ENCODE measurements at regions not wholly inside any gene's neighbourhood (a gene's known extent, or its start where the extent isn't known, plus 50 kb on each side); places are given as distances from the start of the nearest gene placed in this dataset.

GRCh38 chr4:175871774-175872405 lies 59.8 kb upstream of the GPM6A start:
- no peak for DNase-seq (ENCODE audit: low read depth in 2 of 2)

- no peak for DNase-seq (ENCODE audit: low read depth in 2 of 2)
These were observed 61.6 kb upstream of the GPM6A start for GRCh38 chr4:175873707-175874106.

GRCh38 chr4:175874306-175874705 lies 62.2 kb upstream of the GPM6A start:
- no peak for DNase-seq (ENCODE audit: low read depth in 2 of 2)

DNA sequence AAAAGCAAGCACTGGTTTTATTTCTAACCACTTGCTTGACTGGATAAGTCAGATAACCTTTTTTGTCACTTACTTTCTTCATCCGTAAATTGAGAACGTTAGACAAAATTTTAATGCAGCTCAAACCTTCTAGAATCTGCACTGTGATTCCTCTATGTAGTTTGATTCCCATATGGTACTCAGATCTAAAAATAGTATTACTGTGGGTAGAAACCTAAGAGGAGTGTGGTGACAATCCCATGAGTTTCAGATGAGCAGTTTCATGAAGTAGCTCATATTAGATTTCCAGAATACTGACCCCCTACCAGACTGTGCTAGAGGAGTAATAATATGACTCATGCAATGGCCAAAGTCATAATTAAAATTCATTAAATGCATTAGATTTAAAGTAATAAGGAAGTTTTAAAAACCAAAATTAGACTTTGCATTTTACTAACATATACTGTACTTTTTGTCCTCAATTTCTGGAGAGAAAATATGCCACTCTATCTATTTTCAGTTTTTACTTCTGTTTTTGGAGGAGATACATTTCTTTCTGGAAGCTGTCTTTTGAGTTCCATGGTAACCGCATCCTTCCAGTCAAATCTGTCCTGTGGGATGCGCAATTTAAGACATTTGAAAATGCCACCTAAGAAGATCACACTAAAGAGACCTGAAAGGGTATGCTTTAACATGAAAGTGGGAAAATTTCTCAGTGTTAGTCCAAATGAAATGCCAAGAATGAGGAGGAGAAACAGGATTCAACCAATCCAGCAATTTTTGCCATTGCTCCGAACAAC lies 64.1 kb upstream of the GPM6A start:
- DNase-seq (ENCODE audit: low read depth in 2 of 2) = no peak

DNA sequence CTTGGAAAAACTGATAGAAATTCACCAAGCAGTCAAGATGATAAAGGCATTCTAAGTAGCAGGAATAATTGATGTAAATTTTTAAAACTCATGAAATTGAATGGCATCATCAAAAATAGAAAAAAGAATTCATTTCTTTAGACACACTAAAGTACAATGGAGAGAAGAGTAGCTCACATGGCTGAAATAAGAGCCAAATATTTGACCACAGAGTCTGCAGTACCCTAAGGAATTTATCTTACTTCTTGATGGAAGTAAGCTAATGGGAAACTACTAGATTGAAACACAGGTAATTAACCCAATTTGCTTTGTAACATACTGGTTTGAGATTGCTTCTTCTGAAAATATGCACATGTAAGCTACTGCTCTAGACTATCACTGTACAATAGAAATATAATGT lies 70.8 kb upstream of the GPM6A start:
- DNase-seq (ENCODE audit: low read depth in 2 of 2) = no peak

GRCh38 chr4:175884048-175884447 lies 72.0 kb upstream of the GPM6A start:
- DNase-seq (ENCODE audit: low read depth in 2 of 2) = no peak

GRCh38 chr4:175891231-175891630 lies 79.2 kb upstream of the GPM6A start:
- no peak for DNase-seq (ENCODE audit: low read depth in 2 of 2)

DNA sequence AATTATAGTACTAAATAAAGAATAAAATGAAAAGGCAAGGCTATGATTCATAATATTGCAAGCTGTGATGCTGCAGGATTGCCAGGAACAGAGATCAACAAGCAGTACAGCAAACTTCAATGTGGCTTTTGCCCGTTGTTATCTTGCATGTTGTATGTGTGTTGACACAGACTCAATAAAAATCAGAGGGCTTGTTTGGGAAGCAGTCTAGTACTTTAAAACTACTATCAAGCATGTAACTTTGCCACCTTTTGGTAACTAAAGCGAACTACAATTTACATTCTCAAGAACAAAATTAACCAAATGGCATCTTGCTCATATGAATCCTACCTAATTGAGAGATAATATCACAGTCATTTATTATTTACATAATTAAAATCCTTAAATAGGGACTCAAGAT lies 79.8 kb upstream of the GPM6A start:
- no peak for DNase-seq (ENCODE audit: low read depth in 2 of 2)

- no peak for DNase-seq (ENCODE audit: low read depth in 2 of 2)
These were observed 93.9 kb upstream of the GPM6A start for GRCh38 chr4:175905925-175906324.

DNA sequence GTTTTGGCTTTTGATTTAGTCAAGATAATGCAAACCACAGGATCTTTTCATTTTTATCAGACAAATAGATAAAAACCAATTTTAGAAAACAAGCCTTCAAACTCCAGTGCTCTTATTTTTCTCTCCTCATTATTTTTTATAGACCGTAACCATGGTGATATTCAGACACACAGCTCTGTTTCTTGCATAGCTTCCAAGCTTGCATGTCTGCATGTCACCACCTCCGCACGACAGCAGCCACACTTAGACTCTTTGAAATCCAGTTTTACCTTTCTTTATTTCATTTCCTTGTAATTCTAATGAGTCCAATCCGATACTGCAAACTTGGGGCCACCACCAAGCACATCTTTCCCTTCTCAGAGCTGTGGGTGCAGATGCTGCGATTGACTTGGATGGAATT lies 94.3 kb upstream of the GPM6A start:
- DNase-seq (ENCODE audit: low read depth in 2 of 2) = no peak

GRCh38 chr4:175910700-175911099 lies 98.6 kb upstream of the GPM6A start:
- DNase-seq (ENCODE audit: low read depth in 2 of 2) = no peak

GRCh38 chr4:175916626-175917351 lies 104.7 kb upstream of the GPM6A start:
- DNase-seq (ENCODE audit: low read depth in 2 of 2) = no peak

GRCh38 chr4:175927121-175927520 lies 115.1 kb upstream of the GPM6A start:
- no peak for DNase-seq (ENCODE audit: low read depth in 2 of 2)

DNA sequence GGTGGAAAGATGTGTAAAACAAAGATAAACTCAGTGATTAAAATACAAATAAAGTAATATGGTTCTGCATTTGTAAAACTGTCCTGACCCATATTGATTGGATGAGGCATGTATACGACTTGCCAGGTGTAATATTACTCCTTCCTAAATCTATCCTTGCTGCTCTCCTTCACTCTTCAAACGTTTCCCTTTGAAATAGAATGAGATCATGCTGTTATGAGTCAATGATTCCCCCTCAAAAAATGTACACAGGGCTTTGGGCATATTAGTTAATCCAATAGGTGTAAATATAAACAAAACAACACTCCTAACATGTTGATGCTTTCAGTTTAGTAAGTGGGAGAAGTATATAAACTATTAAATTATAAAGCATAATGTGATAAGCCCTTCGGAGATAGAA lies 117.4 kb upstream of the GPM6A start:
- DNase-seq (ENCODE audit: low read depth in 2 of 2) = no peak

DNA sequence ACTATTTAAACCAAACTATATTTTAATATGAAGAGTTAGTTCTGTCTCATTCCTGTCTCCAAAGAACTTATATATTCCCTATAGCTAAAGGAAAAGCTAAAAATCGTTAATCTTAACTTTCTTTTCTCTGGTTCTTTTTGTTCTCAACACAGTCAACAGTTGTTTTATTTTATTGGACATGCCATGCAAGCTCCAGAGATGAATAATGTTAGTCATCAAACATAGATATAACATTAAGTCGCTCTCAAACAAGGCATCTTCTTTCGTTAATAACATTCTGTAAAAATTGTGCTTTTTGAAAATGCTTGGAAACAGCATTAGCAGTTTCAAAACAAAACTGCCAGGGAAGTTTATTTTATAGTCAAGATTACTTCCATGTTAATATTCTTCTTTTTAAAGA lies 117.9 kb upstream of the GPM6A start:
- no peak for DNase-seq (ENCODE audit: low read depth in 2 of 2)

- DNase-seq (ENCODE audit: low read depth in 2 of 2) = no peak
These were observed 118.4 kb upstream of the GPM6A start for GRCh38 chr4:175930471-175930870.

- no peak for DNase-seq (ENCODE audit: low read depth in 2 of 2)
These were observed 120.1 kb upstream of the GPM6A start for GRCh38 chr4:175932116-175932515.

- no peak for DNase-seq (ENCODE audit: low read depth in 2 of 2)
These were observed 122.4 kb upstream of the GPM6A start for GRCh38 chr4:175934506-175934905.

DNA sequence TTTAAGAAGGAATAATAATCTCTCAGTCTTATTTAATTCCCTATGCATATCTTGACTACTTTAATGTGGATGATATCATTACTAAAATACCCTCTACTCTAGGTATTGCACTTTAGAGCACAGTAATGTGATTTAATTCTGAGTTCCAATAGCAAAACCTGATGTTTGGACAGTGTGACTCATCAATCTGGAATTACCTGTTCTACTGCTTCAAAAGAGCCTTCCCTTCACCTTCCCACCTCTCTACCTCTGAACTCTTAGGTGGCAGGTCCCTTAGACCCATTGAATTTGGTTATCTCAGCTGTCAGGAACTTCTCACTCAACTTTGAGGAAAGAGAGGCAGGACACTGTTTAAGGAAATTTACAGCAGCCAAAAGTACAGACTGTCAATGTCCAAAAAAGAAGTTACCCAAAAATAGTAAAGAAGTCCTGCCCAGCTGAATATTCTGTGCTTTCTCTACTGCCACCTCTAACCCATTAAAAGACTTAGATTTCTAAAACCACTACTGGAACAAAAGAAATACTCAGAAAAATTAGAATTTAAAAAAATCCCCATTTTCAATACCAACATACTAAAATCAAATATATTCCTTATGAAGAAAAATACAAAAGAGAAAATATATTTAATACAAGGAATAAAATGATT lies 123.1 kb upstream of the GPM6A start:
- DNase-seq (ENCODE audit: low read depth in 2 of 2) = no peak

DNA sequence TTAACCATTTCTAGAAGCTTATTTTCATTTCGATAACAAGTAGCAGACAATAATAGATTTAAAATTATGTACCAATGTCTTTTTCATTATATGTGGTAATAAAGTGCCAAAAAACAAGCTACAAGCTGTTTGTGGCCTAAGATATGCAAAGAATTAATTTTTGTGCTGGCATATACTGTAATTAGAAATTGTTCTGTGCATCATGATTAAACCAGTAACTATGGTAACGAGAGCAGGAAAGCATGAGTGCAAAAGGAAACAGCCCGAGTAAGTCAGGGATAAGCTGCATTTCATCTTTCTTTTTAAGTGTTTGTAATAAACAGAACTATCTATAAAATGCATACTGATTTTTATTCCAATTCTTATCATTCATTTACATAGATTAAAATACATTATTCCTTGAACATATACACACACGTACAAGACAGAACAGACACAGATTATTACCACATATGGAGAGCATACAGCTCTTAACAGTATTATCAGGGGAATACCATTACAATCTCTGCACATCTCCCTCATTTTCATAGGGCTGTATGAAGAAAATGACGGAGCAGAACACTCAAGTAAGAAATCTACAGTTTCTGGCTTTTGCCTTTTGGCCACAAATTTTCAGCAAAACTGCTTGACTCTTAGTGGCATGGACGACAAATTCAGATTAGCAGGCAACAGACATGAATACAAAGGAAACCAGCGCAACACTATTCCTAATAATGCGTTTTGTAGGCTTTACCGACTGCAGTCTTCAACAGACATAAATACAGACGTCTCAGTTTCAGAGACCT lies 121.3 kb upstream of the WDR17 start:
- DNase-seq (ENCODE audit: low read depth in 2 of 2) = no peak

GRCh38 chr4:175946472-175947116 lies 119.0 kb upstream of the WDR17 start:
- no peak for DNase-seq (ENCODE audit: low read depth in 2 of 2)

Measured in dermis microvascular lymphatic vessel endothelial cell (primary cell).